ENCODE measurements at regions not wholly inside any gene's neighbourhood (a gene's known extent, or its start where the extent isn't known, plus 50 kb on each side); places are given as distances from the start of the nearest gene placed in this dataset.

- TF ChIP-seq EP300 (IDR thresholded peaks at IDR 0.05; ENCODE audit: borderline replicate concordance) (peak; percentile 39; the same call in 1 of the 2 replicates), RAD21 (IDR thresholded peaks at IDR 0.05; ENCODE audit: low read depth) (no peak), TCF12 (IDR thresholded peaks at IDR 0.05; ENCODE audit: low read depth) (0 out of 2 replicates have a peak, but pooled peaks have one; percentile 16), CEBPB (IDR thresholded peaks at IDR 0.05) (no peak)
- TF ChIP-seq, protein P1, sequence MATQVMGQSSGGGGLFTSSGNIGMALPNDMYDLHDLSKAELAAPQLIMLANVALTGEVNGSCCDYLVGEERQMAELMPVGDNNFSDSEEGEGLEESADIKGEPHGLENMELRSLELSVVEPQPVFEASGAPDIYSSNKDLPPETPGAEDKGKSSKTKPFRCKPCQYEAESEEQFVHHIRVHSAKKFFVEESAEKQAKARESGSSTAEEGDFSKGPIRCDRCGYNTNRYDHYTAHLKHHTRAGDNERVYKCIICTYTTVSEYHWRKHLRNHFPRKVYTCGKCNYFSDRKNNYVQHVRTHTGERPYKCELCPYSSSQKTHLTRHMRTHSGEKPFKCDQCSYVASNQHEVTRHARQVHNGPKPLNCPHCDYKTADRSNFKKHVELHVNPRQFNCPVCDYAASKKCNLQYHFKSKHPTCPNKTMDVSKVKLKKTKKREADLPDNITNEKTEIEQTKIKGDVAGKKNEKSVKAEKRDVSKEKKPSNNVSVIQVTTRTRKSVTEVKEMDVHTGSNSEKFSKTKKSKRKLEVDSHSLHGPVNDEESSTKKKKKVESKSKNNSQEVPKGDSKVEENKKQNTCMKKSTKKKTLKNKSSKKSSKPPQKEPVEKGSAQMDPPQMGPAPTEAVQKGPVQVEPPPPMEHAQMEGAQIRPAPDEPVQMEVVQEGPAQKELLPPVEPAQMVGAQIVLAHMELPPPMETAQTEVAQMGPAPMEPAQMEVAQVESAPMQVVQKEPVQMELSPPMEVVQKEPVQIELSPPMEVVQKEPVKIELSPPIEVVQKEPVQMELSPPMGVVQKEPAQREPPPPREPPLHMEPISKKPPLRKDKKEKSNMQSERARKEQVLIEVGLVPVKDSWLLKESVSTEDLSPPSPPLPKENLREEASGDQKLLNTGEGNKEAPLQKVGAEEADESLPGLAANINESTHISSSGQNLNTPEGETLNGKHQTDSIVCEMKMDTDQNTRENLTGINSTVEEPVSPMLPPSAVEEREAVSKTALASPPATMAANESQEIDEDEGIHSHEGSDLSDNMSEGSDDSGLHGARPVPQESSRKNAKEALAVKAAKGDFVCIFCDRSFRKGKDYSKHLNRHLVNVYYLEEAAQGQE (IDR thresholded peaks at IDR 0.05; ENCODE audit: low read depth), result no peak
Measured at GRCh38 chr2:67037655-67038054, 359.5 kb upstream of the ETAA1 start.

DNA sequence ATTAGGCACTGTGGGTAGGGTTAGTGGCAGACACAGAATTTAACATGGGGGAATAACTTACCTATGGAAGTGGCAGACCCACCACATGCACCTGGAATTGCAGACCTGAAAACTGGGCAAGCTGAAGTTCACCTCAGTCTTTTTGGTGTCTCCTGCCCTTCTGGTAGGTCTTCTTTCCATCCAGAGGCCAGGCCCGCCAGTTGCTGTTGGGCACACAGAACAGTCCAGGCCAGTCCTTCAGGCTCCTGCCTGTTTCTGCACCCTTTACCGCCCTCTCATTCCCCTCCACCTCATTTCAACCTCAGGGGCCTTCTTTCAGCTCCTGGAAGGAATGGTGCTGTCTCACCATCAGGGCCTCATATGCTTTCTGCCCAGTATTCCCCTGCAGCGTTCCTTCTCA is 358.9 kb upstream of the ETAA1 start:
- no peak for TF ChIP-seq TCF12 (IDR thresholded peaks at IDR 0.05; ENCODE audit: low read depth)
- TF ChIP-seq ZBTB7A (IDR thresholded peaks at IDR 0.05; ENCODE audit: low read depth), result no peak
- TF ChIP-seq CREB1 (IDR thresholded peaks at IDR 0.05; ENCODE audit: low read depth), result no peak
- no peak for TF ChIP-seq TEAD4 (IDR thresholded peaks at IDR 0.05)
- TF ChIP-seq EGR1 (IDR thresholded peaks at IDR 0.05), result no peak
- no peak for TF ChIP-seq RAD21 (IDR thresholded peaks at IDR 0.05; ENCODE audit: low read depth)
- TF ChIP-seq, protein P1 (IDR thresholded peaks at IDR 0.05; ENCODE audit: low read depth), result no peak

DNA sequence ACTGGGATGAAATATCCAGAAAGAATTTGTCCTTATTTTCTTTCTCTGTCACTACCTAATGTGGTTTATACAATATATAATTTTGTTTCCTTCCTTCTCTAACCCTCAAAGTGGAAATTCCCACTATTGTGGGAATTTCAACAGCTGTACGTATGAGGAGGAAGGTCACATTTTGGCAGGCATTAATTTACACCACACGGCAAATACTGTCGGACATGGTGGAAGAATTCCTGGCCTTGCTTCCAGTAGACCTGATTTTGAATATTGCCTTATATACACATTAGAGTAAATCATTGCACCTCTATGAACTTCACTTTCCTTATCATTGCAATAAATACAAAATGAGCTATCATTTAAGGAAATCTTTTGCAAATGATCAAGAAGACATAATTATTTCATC is 358.1 kb upstream of the ETAA1 start:
- TF ChIP-seq, protein P2, sequence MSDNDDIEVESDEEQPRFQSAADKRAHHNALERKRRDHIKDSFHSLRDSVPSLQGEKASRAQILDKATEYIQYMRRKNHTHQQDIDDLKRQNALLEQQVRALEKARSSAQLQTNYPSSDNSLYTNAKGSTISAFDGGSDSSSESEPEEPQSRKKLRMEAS (IDR thresholded peaks at IDR 0.05), result no peak
- TF ChIP-seq CEBPB (IDR thresholded peaks at IDR 0.05), result no peak

DNA sequence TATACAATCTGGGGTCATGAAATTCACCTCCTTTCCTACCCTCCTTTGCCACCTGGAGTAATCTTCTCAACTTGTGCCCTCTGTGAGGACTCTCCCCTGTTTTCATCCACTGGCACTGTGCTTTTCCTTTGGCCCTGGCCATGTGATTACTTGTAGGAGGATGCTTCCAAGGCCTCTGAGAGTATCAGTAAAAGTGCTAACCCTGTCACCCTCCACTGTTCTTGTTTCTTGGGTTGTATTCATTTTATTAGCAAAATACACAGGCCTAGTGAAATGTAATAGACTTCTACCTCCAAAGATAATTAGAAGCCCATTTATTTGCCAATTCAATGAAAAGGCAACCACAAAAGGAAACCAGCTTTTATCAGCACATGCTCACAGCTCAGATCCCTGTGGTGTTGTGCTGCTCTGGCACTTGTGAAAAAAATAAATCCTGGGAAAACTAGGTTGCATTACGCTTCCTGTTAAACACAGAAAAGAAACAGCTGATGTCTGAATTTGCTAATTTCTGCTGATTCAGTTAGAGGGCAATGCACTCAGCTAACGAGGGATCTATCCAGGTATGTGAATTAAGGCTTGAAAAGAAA is 357.5 kb upstream of the ETAA1 start:
- TF ChIP-seq YY1 (IDR thresholded peaks at IDR 0.05; ENCODE audit: low read depth) (no peak), FOXM1 (IDR thresholded peaks at IDR 0.05; ENCODE audit: borderline replicate concordance, low read depth) (no peak), EGR1 (IDR thresholded peaks at IDR 0.05) (no peak), RAD21 (IDR thresholded peaks at IDR 0.05; ENCODE audit: low read depth) (no peak), TEAD4 (IDR thresholded peaks at IDR 0.05) (no peak), CEBPB (IDR thresholded peaks at IDR 0.05) (no peak)
- TF ChIP-seq, protein P2 (IDR thresholded peaks at IDR 0.05), result no peak

- TF ChIP-seq CEBPB (IDR thresholded peaks at IDR 0.05) (no peak), EGR1 (IDR thresholded peaks at IDR 0.05) (no peak), FOXM1 (IDR thresholded peaks at IDR 0.05; ENCODE audit: borderline replicate concordance, low read depth) (no peak), YY1 (IDR thresholded peaks at IDR 0.05; ENCODE audit: low read depth) (no peak), NFIC (IDR thresholded peaks at IDR 0.05) (no peak), CREB1 (IDR thresholded peaks at IDR 0.05; ENCODE audit: low read depth) (no peak)
- TF ChIP-seq, protein P2 (IDR thresholded peaks at IDR 0.05), result no peak
Measured at GRCh38 chr2:67041051-67041450, 356.1 kb upstream of the ETAA1 start.

DNA sequence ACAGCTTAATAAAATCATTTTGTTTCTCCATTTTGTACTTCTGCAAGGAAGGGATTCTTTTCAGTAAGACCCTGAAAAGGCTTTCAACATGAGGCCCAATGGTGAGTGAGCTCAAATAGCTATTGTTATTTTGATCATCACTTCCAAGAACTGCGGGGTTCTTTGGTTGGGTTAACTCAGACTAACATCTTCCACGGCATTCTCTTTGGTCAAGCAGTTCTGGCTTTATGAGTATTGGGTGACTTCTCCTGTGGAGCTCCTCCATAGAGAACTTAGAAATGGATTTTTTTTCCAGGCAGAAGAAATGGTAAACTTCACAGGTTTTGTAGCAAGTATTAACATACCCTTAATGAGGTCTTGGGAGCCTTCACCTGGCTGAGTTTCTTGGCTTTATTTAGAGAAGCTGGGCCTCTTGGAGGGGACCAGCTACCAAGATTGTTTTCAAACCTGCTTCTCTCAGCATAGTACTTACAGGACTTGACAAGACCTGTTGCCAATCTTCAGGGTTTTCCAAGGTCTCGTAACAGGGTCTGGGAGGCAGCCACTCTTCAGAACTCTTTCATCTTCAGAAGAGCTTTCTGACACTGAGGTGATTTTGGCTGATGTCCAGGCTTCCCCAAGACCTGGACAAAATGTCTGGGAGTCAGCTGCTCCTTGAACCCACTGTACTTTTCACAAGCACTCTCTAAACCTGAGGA is 353.2 kb upstream of the ETAA1 start:
- TF ChIP-seq, protein P2 (IDR thresholded peaks at IDR 0.05), result no peak
- TF ChIP-seq, protein P1 (IDR thresholded peaks at IDR 0.05; ENCODE audit: low read depth), result no peak
- TF ChIP-seq RAD21 (IDR thresholded peaks at IDR 0.05; ENCODE audit: low read depth), result no peak
- no peak for TF ChIP-seq ZBTB7A (IDR thresholded peaks at IDR 0.05; ENCODE audit: low read depth)
- TF ChIP-seq TCF12 (IDR thresholded peaks at IDR 0.05; ENCODE audit: low read depth), result no peak
- no peak for TF ChIP-seq CEBPB (IDR thresholded peaks at IDR 0.05)
- TF ChIP-seq EGR1 (IDR thresholded peaks at IDR 0.05), result no peak
- no peak for TF ChIP-seq CREB1 (IDR thresholded peaks at IDR 0.05; ENCODE audit: low read depth)
- TF ChIP-seq EP300 (IDR thresholded peaks at IDR 0.05; ENCODE audit: borderline replicate concordance), result no peak
- no peak for TF ChIP-seq USF1 (IDR thresholded peaks at IDR 0.05)
- no peak for TF ChIP-seq NFIC (IDR thresholded peaks at IDR 0.05)
- no peak for TF ChIP-seq TAF1 (IDR thresholded peaks at IDR 0.05; ENCODE audit: low read depth)
- TF ChIP-seq TEAD4 (IDR thresholded peaks at IDR 0.05), result no peak
- TF ChIP-seq FOXM1 (IDR thresholded peaks at IDR 0.05; ENCODE audit: borderline replicate concordance, low read depth), result no peak
- no peak for TF ChIP-seq YY1 (IDR thresholded peaks at IDR 0.05; ENCODE audit: low read depth)

Measured in Ishikawa (cell line).